Epithelial cell of esophagus (primary cell): ENCODE measurements at regions not wholly inside any gene's neighbourhood (a gene's known extent, or its start where the extent isn't known, plus 50 kb on each side); places are given as distances from the start of the nearest gene placed in this dataset.

Experiments used
- DNase-seq: peaks from one replicate; pipeline ENCODE4 v3.0.0; 2010; ENCODE audit warnings: low read depth
- H3K4me3 ChIP-seq: 2 replicates; pipeline ENCODE4 v1.5.1; 2011; ENCODE audit warnings: mild to moderate bottlenecking, low read length, control low read depth
- CTCF ChIP-seq: IDR thresholded peaks from 2 replicates; pipeline ENCODE4 v1.5.1; 2011; ENCODE audit warnings: low read depth, mild to moderate bottlenecking, low read length, control low read depth, inconsistent platforms; ENCODE audit not compliant: insufficient read depth; ENCODE audit errors: missing control alignments

- no peak for DNase-seq
- H3K4me3 ChIP-seq, result no peak overlapping the region
- TF ChIP-seq CTCF, result no peak
Measured at GRCh38 chr14:98192946-98193345, 1079.1 kb downstream of the BCL11B start.

- no peak overlapping the region for H3K4me3 ChIP-seq
- no peak for TF ChIP-seq CTCF
- DNase-seq, result no peak
Measured at GRCh38 chr14:98194821-98195220, 1077.2 kb downstream of the BCL11B start.

DNA sequence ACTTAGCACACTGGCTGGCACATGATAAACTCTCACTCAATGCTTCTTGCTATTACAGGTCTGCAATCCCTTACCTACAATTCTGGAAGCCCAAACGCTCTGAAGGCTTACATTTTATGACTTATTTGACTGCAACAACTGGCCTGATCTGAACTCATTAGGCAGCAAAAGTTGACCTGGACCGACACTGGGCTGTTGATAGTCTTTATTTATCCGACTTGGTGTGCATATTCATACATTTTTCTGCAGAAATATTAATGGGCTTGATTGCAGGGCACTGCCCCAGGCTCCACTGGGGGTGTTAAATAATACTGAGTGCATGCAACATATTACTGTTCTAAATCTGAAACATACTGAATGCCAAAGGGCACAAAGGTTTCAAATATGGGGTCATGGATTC, 1076.7 kb downstream of the BCL11B start:
- H3K4me3 ChIP-seq, result no peak overlapping the region
- no peak for TF ChIP-seq CTCF
- no peak for DNase-seq

DNA sequence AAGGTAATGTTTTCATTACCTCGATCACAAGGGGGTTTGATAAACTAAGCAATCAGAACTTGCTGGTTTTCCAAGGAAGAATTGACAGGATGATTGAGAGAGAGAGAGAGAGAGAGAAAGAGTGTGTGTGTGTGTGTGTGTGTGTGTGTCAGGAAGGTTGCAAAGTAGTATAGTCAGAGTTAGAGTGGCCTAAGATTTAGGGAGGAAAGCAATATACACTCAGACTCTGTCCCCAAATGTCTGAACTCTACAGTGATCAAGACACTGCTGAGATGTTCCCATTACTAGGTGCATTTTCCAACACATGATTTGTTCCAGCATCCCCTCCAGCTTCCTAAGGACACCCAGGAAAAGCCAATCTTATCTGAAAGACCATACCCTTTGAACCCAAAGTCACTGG, 1074.1 kb downstream of the BCL11B start:
- no peak overlapping the region for H3K4me3 ChIP-seq

GRCh38 chr14:98198385-98198784, 1073.6 kb downstream of the BCL11B start:
- H3K4me3 ChIP-seq, result no peak overlapping the region
- no peak for TF ChIP-seq CTCF
- no peak for DNase-seq

More for the DNA sequence above, 1074.1 kb downstream of the BCL11B start:
- no peak for TF ChIP-seq CTCF
- no peak for DNase-seq

DNA sequence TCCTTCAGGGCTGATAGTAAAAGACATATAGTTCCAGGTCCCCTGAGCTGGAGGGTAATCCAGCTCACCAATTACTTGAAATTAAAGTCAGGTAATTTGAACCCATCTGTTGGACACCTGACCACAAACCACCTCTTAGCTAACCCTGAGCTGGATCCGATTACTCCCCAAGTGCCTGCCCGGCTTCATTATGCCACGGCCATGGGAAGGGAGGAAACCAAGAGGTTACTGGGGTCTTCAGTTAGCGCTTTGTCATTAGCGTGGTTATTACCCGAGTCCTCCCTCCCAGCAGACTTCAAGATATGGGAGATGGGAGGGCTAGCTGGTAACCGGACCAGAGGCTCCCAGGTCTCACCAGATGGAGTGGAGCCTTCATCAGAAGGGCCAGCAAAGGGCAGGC, 1071.4 kb downstream of the BCL11B start:
- H3K4me3 ChIP-seq, result no peak overlapping the region
- TF ChIP-seq CTCF, result no peak

GRCh38 chr14:98203421-98203820, 1068.6 kb downstream of the BCL11B start:
- no peak for TF ChIP-seq CTCF
- no peak overlapping the region for H3K4me3 ChIP-seq
- no peak for DNase-seq

More for the DNA sequence above, 1071.4 kb downstream of the BCL11B start:
- DNase-seq, result no peak
